BLaER1 treated with 17β-estradiol and CSF1 and Interleukin-3, amounts not matched to agents 10 nM and 100 nM (cell line): ENCODE measurements at regions not wholly inside any gene's neighbourhood (a gene's known extent, or its start where the extent isn't known, plus 50 kb on each side); places are given as distances from the start of the nearest gene placed in this dataset.

Experiments used
- H3K27ac ChIP-seq, 11 experiments: shearing (Covaris generic); formaldehyde crosslinking; 2 replicates each; pipeline ENCODE4 v1.8.1; 2022
- H3K27me3 ChIP-seq, 11 experiments: shearing (Covaris generic); formaldehyde crosslinking; 2 replicates each; pipeline ENCODE4 v1.8.1; 2022
- H3K36me3 ChIP-seq, 11 experiments: shearing (Covaris generic); formaldehyde crosslinking; 2 replicates each; pipeline ENCODE4 v1.8.1; 2022
- H3K4me1 ChIP-seq, 10 experiments: shearing (Covaris generic); formaldehyde crosslinking; 2 replicates each; pipeline ENCODE4 v1.8.1; 2022
- H3K4me2 ChIP-seq, 11 experiments: shearing (Covaris generic); formaldehyde crosslinking; 2 replicates each; pipeline ENCODE4 v1.8.1; 2022
- H3K4me3 ChIP-seq, 10 experiments: shearing (Covaris generic); formaldehyde crosslinking; 2 replicates each; pipeline ENCODE4 v1.8.1; 2022
- H3K9ac ChIP-seq, 11 experiments: shearing (Covaris generic); formaldehyde crosslinking; 2 replicates each; pipeline ENCODE4 v1.8.1; 2022
- H3K9me3 ChIP-seq, 11 experiments: shearing (Covaris generic); formaldehyde crosslinking; replicated peaks in 1 of 11; 2 replicates each; pipeline ENCODE4 v1.8.1; 2022
- H4K20me1 ChIP-seq, 11 experiments: shearing (Covaris generic); formaldehyde crosslinking; 2 replicates each; pipeline ENCODE4 v1.8.1; 2022
- Cebpa-rat ChIP-seq, 11 experiments: shearing (Covaris generic); IDR thresholded peaks; 2 replicates each; pipeline ENCODE4 v1.8.1; 2022

DNA sequence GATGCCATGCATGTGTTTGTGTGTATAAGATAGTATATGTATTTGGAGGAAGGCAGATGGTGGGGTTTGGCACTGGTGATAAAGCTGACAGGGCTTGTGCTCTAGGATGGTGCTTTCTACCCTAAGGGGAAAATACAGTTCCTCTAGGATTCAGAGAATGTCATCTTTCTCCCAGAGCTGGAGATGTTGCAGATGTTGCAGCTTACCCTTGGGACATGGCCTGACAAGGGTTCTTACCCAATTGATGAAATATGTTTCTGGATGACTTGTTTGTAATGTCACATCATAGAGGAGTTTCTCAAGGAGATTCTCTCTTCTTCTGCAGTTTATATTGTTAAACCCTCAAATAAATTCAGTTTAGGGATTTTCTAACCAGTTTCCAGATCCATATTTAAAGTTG lies 52.5 kb upstream of the PITX2 start:
- H3K27ac ChIP-seq = no peak overlapping the region
- no peak overlapping the region for H3K4me2 ChIP-seq
- H3K27me3 ChIP-seq = no peaks in the 10 kb centered on the region
- H3K9me3 ChIP-seq = no peaks in the 10 kb centered on the region
- H3K36me3 ChIP-seq = no peaks in the 10 kb centered on the region
- H3K9ac ChIP-seq = no peak overlapping the region
- H3K4me1 ChIP-seq = no peaks in the 10 kb centered on the region
- no peaks in the 10 kb centered on the region for H4K20me1 ChIP-seq
- TF ChIP-seq Cebpa-rat (IDR thresholded peaks at IDR 0.05) = no peak
- H3K4me3 ChIP-seq = no peak overlapping the region

DNA sequence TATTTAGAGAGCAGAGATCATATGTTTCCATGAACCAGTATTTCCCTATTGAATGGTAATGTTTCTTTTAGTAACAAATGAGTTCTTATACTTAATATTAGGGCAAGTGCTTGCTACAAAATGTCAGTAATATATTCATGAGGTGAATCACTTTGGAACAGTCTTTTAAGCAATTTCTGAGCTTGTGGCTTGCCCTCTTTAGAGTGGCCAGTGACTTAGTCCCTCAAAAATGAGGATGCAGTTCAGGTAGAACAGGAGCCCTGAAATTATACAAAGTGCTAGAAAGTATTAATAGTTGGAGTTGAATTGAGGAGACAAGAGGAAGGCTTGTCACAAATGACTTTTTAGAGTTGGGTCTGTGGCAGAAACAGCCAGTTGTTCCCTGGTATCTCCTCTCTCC lies 53.4 kb upstream of the PITX2 start:
- Histone ChIP-seq H3K27ac (no peak overlapping the region), H3K4me2 (no peak overlapping the region), H3K4me1 (no peaks in the 10 kb centered on the region), H3K9me3 (no peaks in the 10 kb centered on the region), H3K27me3 (no peaks in the 10 kb centered on the region), H3K4me3 (no peak overlapping the region), H3K36me3 (no peaks in the 10 kb centered on the region), H4K20me1 (no peaks in the 10 kb centered on the region), H3K9ac (no peak overlapping the region)
- TF ChIP-seq Cebpa-rat (IDR thresholded peaks at IDR 0.05) = no peak

DNA sequence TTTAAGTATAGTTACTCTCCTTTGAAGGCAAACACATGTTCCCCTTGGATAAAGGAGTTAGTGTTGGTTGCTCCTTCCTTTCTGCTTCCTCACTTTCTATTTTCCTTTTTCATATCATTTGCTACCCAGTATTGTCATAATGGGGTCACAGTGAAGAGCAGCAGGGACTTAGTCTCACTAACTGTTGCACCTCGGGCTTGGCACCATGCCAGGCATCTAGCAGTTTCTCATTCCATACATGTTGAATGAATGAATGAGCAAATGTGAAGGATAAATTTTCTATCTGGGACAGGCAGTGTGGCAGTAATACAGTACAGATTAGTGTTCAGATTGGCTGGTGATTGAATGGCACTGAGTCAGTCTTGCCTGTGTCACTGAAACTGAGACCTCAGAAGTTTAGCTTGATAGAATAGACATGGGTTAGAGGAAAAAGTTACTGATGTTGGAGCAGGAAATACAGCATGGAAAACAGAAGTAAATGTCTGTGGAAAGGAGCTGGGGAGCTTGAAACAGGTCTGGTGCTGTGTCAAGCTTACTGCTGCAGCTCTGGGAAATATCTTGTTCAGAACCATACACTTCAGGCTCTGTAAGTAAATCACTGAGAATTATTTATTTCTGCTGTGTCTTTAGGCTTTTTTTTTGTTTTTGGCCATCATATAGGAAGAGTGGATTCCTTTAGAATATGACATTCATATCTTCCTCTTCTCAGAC lies 55.8 kb upstream of the PITX2 start:
- TF ChIP-seq Cebpa-rat (IDR thresholded peaks at IDR 0.05) = no peak
- no peaks in the 10 kb centered on the region for H3K36me3 ChIP-seq
- no peak overlapping the region for H3K9ac ChIP-seq
- no peaks in the 10 kb centered on the region for H3K9me3 ChIP-seq
- H3K27me3 ChIP-seq = no peaks in the 10 kb centered on the region
- no peak overlapping the region for H3K4me2 ChIP-seq
- H3K27ac ChIP-seq = no peak overlapping the region
- no peaks in the 10 kb centered on the region for H4K20me1 ChIP-seq
- no peak overlapping the region for H3K4me3 ChIP-seq
- H3K4me1 ChIP-seq = no peaks in the 10 kb centered on the region

DNA sequence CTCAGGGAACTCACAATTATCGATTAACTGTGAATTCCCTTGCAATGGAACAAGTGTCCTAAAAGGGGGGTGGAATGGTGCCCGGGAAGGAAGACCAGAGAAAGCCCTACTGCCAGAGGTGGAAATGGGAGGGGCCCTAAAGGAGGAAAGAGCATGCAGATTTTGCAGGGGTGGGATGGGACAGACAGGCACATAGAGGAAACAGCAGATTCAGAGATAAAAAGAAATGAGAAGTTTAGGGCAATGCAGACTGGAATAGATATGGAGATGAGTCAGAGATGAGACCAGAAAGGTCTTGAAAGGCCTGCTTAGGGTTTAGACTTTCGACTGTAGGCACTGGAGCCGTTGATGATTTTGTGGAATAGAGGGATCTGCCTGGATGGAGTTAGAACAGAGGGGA lies 57.4 kb upstream of the PITX2 start:
- no peaks in the 10 kb centered on the region for H3K36me3 ChIP-seq
- no peaks in the 10 kb centered on the region for H3K4me1 ChIP-seq
- H3K9ac ChIP-seq = no peak overlapping the region
- no peak overlapping the region for H3K27ac ChIP-seq
- TF ChIP-seq Cebpa-rat (IDR thresholded peaks at IDR 0.05) = no peak
- H3K9me3 ChIP-seq = no peaks in the 10 kb centered on the region
- no peak overlapping the region for H3K4me2 ChIP-seq
- no peak overlapping the region for H3K4me3 ChIP-seq
- H3K27me3 ChIP-seq = no peaks in the 10 kb centered on the region
- H4K20me1 ChIP-seq = no peaks in the 10 kb centered on the region

DNA sequence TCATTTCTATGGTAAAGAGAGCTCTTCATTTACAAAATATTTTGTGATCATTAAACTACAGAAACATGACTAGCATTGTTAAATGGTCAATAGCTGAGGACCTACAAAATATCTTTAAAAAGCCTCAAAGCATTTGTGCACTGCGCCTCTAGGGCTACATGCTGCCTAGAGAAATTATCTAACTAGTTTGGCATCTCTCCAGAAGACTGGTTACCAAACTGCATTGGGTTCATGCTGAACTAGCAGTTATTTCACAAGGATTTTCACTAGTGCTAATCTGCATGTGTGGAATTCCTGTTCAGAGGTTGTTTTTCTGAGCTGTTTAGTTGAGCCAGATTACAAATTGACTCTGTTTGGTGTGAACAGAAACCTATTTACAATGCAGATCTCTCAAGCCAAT lies 58.5 kb upstream of the PITX2 start:
- no peak for TF ChIP-seq Cebpa-rat (IDR thresholded peaks at IDR 0.05)
- no peak overlapping the region for H3K4me2 ChIP-seq
- H3K9ac ChIP-seq = no peak overlapping the region
- H3K4me3 ChIP-seq = no peak overlapping the region
- no peaks in the 10 kb centered on the region for H3K36me3 ChIP-seq
- H3K4me1 ChIP-seq = no peaks in the 10 kb centered on the region
- H3K27ac ChIP-seq = no peak overlapping the region
- no peaks in the 10 kb centered on the region for H4K20me1 ChIP-seq
- H3K27me3 ChIP-seq = no peaks in the 10 kb centered on the region
- H3K9me3 ChIP-seq = no peaks in the 10 kb centered on the region

DNA sequence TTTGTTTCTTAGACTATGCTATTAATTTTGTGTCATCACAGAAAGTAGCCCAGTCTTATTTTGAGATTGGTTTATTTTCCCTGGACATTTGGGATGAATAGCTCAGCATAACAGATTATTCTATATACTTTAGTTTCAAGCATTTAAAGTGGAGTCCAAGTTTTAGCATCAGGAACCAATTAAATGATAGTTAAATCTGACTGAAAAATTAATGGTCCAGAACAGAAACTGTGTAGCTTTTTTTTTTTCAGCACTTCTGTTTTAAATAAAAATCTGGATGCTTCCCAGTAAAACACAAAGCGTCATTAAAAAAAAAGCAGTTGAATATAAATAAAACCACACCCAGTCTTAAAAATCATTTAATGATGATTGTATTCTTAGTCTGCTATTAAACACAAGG lies 59.4 kb upstream of the PITX2 start:
- Histone ChIP-seq H3K9ac (no peak overlapping the region), H4K20me1 (no peaks in the 10 kb centered on the region), H3K27me3 (no peaks in the 10 kb centered on the region), H3K4me3 (no peak overlapping the region), H3K9me3 (no peaks in the 10 kb centered on the region), H3K27ac (no peak overlapping the region), H3K4me1 (no peaks in the 10 kb centered on the region), H3K36me3 (no peaks in the 10 kb centered on the region), H3K4me2 (no peak overlapping the region)
- TF ChIP-seq Cebpa-rat (IDR thresholded peaks at IDR 0.05) = no peak

DNA sequence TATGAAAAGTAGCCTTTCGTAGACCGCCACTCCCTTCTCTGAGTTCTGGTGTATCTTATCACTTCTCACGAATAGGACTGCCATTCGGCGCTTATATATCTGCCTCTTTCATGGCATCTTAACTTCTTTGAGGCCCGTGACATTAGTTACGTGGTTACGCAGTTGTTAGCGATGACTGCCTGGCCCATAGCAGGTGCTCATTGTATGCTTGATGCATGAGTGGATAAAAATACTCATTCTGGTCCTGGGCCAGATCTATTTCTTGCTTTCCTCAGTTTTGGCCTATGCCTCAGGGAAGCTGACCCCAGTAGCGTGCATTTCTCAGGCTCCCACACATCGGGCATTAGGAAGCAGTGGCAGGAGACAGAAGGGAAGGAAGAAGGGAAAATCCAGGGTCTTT lies 60.7 kb upstream of the PITX2 start:
- no peak overlapping the region for H3K4me3 ChIP-seq
- no peak for TF ChIP-seq Cebpa-rat (IDR thresholded peaks at IDR 0.05)
- H3K9ac ChIP-seq = no peak overlapping the region
- H3K27me3 ChIP-seq = no peaks in the 10 kb centered on the region
- no peak overlapping the region for H3K4me2 ChIP-seq
- no peaks in the 10 kb centered on the region for H3K9me3 ChIP-seq
- no peak overlapping the region for H3K27ac ChIP-seq
- H4K20me1 ChIP-seq = no peaks in the 10 kb centered on the region
- H3K4me1 ChIP-seq = no peaks in the 10 kb centered on the region
- no peaks in the 10 kb centered on the region for H3K36me3 ChIP-seq

DNA sequence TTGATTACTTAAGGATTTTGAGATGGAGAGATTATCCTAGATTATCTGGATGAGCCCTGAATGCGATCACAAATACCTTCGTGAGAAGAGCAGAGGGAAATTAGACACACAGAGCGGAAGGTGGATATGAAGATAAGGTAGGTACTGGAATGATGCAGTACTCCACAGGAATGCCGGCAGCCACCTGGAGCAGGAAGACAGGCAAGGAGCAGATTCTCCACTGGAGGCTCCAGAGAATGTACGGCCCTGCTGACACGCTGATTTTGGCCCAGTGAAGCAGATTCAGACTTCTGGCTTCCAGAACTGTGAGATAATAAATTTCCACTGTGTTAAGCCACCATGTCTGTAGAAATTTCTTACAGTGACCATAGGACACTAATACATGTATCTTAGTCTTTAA lies 79.4 kb upstream of the PITX2 start:
- TF ChIP-seq Cebpa-rat (IDR thresholded peaks at IDR 0.05) = no peak
- H3K9me3 ChIP-seq = peaks cover 0 to 5% (median 0%) of the 10 kb centered on the region in 11 experiments; a peak in 4 of 22 replicates
- peaks cover 15 to 22% (median 17%) of the 10 kb centered on the region in 10 experiments for H3K4me1 ChIP-seq
- H3K4me3 ChIP-seq = no peak overlapping the region
- H3K27me3 ChIP-seq = no peaks in the 10 kb centered on the region
- no peaks in the 10 kb centered on the region for H4K20me1 ChIP-seq
- no peaks in the 10 kb centered on the region for H3K36me3 ChIP-seq
- no peak overlapping the region for H3K4me2 ChIP-seq
- H3K27ac ChIP-seq = no peak overlapping the region; a peak in 1 of 22 replicates
- no peak overlapping the region for H3K9ac ChIP-seq

DNA sequence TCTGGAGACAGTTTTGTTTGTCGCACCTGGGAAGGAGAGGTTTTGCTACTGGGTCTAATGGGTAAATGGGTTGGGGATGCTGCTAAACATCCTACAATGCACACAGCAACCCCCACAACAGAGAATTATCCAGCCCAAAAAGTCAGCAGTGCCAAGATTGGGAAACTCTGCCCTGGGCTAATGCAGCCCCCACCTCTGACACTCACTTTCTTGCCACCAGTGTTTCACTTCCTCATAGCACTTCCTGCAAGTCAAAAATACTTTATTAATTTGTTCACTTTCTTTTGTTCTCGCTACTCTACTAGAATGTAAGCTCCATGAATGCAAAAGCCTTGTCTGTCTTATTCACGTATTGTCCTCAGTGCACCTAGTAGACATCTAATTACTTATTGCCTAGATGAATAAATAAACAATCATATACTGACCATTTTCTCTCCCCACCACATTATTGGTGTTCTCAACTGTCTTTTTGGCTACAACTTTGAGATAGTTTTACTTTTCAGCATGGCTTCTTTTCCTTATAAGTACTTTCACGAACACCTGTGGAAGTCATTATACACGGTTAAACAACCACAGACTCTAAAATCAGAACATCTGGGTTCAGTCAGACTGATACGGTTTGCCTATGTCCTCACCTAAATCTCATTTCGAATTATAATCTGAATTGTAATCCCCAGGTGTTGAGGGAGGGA lies 82.0 kb upstream of the PITX2 start:
- H3K9ac ChIP-seq = peak overlapping the region in 9 of 11 experiments; percentile 5 to 69 (median 58); a peak in 14 of 22 replicates
- H3K27me3 ChIP-seq = no peaks in the 10 kb centered on the region
- peak overlapping the region; percentile 56 to 87 (median 76) for H3K4me2 ChIP-seq
- peak in 10 of 11 experiments; percentile 38 to 94 (median 91); a peak in 18 of 22 replicates for TF ChIP-seq Cebpa-rat (IDR thresholded peaks at IDR 0.05)
- peaks cover 0 to 5% (median 0%) of the 10 kb centered on the region in 11 experiments; a peak in 4 of 22 replicates for H3K9me3 ChIP-seq
- no peaks in the 10 kb centered on the region for H4K20me1 ChIP-seq
- peak overlapping the region in 6 of 10 experiments; percentile 5 to 33 (median 28); a peak in 6 of 20 replicates for H3K4me3 ChIP-seq
- H3K36me3 ChIP-seq = no peaks in the 10 kb centered on the region
- peak overlapping the region in 10 of 11 experiments; percentile 2 to 86 (median 84); a peak in 19 of 22 replicates for H3K27ac ChIP-seq
- peaks cover 15 to 22% (median 17%) of the 10 kb centered on the region in 10 experiments for H3K4me1 ChIP-seq
